NCI-H1694 treated with DMSO at 0.1 percent for 48 hours (cell line): ENCODE measurements at regions not wholly inside any gene's neighbourhood (a gene's known extent, or its start where the extent isn't known, plus 50 kb on each side); places are given as distances from the start of the nearest gene placed in this dataset.
"Not testable (repeated sequence)": the region's sequence is repeated elsewhere in the genome, so short reads cannot be mapped to it uniquely, and the experiment has no call there.

Experiments
- DNase-seq: peaks from one replicate; lab custom pipeline; 2025; lab: John Stamatoyannopoulos, UW

GRCh38 chr22:46026899-46027210, 49.9 kb upstream of the WNT7B start:
- no peak for DNase-seq

GRCh38 chr22:46027211-46028105, 50.5 kb upstream of the WNT7B start:
- no peak for DNase-seq

- DNase-seq, result no peak
Measured at GRCh38 chr22:46028106-46028991, 51.4 kb upstream of the WNT7B start.

GRCh38 chr22:46029036-46029435, 52.1 kb upstream of the WNT7B start:
- DNase-seq, result no peak

- DNase-seq, result no peak
Measured at GRCh38 chr22:46029574-46030200, 52.7 kb upstream of the WNT7B start.

- DNase-seq, result no peak
Measured at GRCh38 chr22:46030231-46030880, 53.4 kb upstream of the WNT7B start.

- DNase-seq, result no peak
Measured at GRCh38 chr22:46031066-46031465, 54.1 kb upstream of the WNT7B start.

- DNase-seq, result no peak
Measured at GRCh38 chr22:46031557-46031956, 54.6 kb upstream of the WNT7B start.

- no peak for DNase-seq
Measured at GRCh38 chr22:46031965-46032851, 55.2 kb upstream of the WNT7B start.

- no peak for DNase-seq
Measured at GRCh38 chr22:46033256-46034200, 56.6 kb upstream of the WNT7B start.

- DNase-seq, result not testable (repeated sequence)
Measured at GRCh38 chr22:46034480-46034879, 57.5 kb upstream of the WNT7B start.

- no peak for DNase-seq
Measured at GRCh38 chr22:46035380-46035741, 58.4 kb upstream of the WNT7B start.

GRCh38 chr22:46035742-46036557, 59.0 kb upstream of the WNT7B start:
- DNase-seq, result peak; percentile 96

- DNase-seq, result peak; percentile 58
Measured at GRCh38 chr22:46036558-46037408, 59.8 kb upstream of the WNT7B start.

GRCh38 chr22:46038174-46038487, 61.2 kb upstream of the WNT7B start:
- DNase-seq, result no peak

- DNase-seq, result no peak
Measured at GRCh38 chr22:46038516-46039430, 61.8 kb upstream of the WNT7B start.

GRCh38 chr22:46039535-46039934, 62.6 kb upstream of the WNT7B start:
- no peak for DNase-seq
